Neural progenitor cell (in vitro differentiated cells): ENCODE measurements at regions not wholly inside any gene's neighbourhood (a gene's known extent, or its start where the extent isn't known, plus 50 kb on each side); places are given as distances from the start of the nearest gene placed in this dataset.

Experiments
- CTCF ChIP-seq: fragments of 200-600 bp; sonication (generic); IDR thresholded peaks from 2 replicates; pipeline ENCODE4 v1.5.1; 2017; ENCODE audit warnings: antibody characterized with exemption, mild to moderate bottlenecking
- EZH2 ChIP-seq: fragments of 200-600 bp; sonication (generic); IDR thresholded peaks from 2 replicates; pipeline ENCODE4 v1.6.1; 2017; ENCODE audit warnings: antibody characterized with exemption, mild to moderate bottlenecking, moderate library complexity
- EZH2phosphoT487 ChIP-seq: fragments of 200-600 bp; sonication (generic); IDR thresholded peaks from 2 replicates; pipeline ENCODE4 v1.6.1; 2017; ENCODE audit warnings: antibody characterized with exemption

GRCh38 chr2:186027922-186028321 lies 289.3 kb downstream of the FSIP2 start:
- TF ChIP-seq CTCF (no peak), EZH2 (no peak), EZH2phosphoT487 (no peak)
